ENCODE measurements at regions not wholly inside any gene's neighbourhood (a gene's known extent, or its start where the extent isn't known, plus 50 kb on each side); places are given as distances from the start of the nearest gene placed in this dataset.

- TF ChIP-seq TCF7 (IDR thresholded peaks at IDR 0.05; ENCODE audit: borderline replicate concordance) (no peak), EED (IDR thresholded peaks at IDR 0.05; ENCODE audit: low read depth) (no peak), SMAD1 (IDR thresholded peaks at IDR 0.05; ENCODE audit: low read depth, partially characterized antibody) (no peak)
Observed at GRCh38 chr9:90022474-90022873, 417.7 kb downstream of the GADD45G start (continued).

DNA sequence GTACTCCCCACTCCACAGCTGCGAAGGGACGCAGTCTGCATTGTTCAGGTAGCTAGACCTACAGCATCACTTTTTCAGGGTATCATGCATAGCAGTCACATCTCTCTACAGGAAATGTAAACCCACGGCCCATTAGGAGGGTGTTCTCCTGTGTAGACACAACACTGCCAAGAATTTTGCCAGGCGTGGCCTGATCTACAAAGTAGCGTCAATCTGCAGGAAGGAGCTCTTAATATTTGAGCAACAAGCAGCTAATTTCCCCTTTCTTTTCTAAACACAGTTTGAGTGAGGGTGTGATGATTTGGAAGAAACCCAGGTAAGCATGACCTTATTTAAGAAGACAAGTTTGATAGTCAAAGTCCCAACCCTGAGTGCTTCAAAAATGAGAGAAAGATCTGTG, 419.0 kb downstream of the GADD45G start:
- 63% methylated on average over 5 of the region's 5 CpGs for WGBS (ENCODE audit: insufficient coverage, insufficient replicate concordance, low lambda C conversion rate, missing lambda C conversion rate)
- Histone ChIP-seq H3K9me3 (replicated peaks; ENCODE audit: control insufficient read depth, insufficient read depth, low read length) (no peaks in the 10 kb centered on the region; the same call in 2 of the 3 replicates), H4K20me1 (ENCODE audit: control insufficient read depth, insufficient read depth) (no peaks in the 10 kb centered on the region; the same call in 1 of the 2 replicates), H3K4me3 (no peak overlapping the region), H3K4me2 (ENCODE audit: control insufficient read depth, insufficient read depth) (no peak overlapping the region), H3K9ac (ENCODE audit: control insufficient read depth, insufficient read depth, low read length) (no peak overlapping the region), H3K27me3 (replicated peaks in 1 of 2; ENCODE audit: control insufficient read depth in 2 of 2, insufficient read depth in 2 of 2, low read length in 1 of 2) (peaks cover 0 to 2% of the 10 kb centered on the region in 2 experiments; a peak in 1 of 4 replicates), H3K27ac (ENCODE audit: control insufficient read depth, insufficient read depth) (no peak overlapping the region), H2AFZ (ENCODE audit: control insufficient read depth, low read depth, low read length) (no peak overlapping the region), H3K36me3 (ENCODE audit: control insufficient read depth in 2 of 2, insufficient read depth in 2 of 2, low read length in 1 of 2) (no peaks in the 10 kb centered on the region), H3K79me2 (ENCODE audit: control insufficient read depth, insufficient read depth, low read length) (no peaks in the 10 kb centered on the region), H3K4me1 (ENCODE audit: control insufficient read depth, insufficient read depth, low read length) (peaks cover 12% of the 10 kb centered on the region)
- ATAC-seq (no peak), DNase-seq (ENCODE audit: low read depth, low spot score) (no peak), FAIRE-seq (no peak)
- no TSS peak for BruUV-seq (replicated peaks)
- CTCF ChIA-PET = interaction anchor here (1.3 to 1.4 kb wide), 2 partner anchors 12 to 426 kb away, joined by 3 to 5 read pairs; no protein-coding TSS in a partner anchor
- intact Hi-C loops (cut with micrococcal nuclease; ENCODE audit: unreplicated experiment) = no loop called here
- SMC1A ChIA-PET (ENCODE audit: uncharacterized antibody, unreplicated experiment) = interaction anchor here (0.7 to 0.9 kb wide), 2 partner anchors 12 to 14 kb away, joined by 3 to 4 read pairs; no protein-coding TSS in a partner anchor
- POLR2A ChIA-PET = no interaction called here
- no peak for TF ChIP-seq MYC (IDR thresholded peaks at IDR 0.05; ENCODE audit: insufficient read depth, insufficient read length, insufficient replicate concordance, low read length, severe bottlenecking)
- no peak for TF ChIP-seq NRF1 (conservative IDR thresholded peaks at IDR 0.05; ENCODE audit: low read depth, low read length)
- TF ChIP-seq, protein P1, sequence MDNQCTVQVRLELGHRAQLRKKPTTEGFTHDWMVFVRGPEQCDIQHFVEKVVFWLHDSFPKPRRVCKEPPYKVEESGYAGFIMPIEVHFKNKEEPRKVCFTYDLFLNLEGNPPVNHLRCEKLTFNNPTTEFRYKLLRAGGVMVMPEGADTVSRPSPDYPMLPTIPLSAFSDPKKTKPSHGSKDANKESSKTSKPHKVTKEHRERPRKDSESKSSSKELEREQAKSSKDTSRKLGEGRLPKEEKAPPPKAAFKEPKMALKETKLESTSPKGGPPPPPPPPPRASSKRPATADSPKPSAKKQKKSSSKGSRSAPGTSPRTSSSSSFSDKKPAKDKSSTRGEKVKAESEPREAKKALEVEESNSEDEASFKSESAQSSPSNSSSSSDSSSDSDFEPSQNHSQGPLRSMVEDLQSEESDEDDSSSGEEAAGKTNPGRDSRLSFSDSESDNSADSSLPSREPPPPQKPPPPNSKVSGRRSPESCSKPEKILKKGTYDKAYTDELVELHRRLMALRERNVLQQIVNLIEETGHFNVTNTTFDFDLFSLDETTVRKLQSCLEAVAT (IDR thresholded peaks at IDR 0.05) = no peak
- no peak for TF ChIP-seq RAD51 (IDR thresholded peaks at IDR 0.05)
- TF ChIP-seq, protein P2, sequence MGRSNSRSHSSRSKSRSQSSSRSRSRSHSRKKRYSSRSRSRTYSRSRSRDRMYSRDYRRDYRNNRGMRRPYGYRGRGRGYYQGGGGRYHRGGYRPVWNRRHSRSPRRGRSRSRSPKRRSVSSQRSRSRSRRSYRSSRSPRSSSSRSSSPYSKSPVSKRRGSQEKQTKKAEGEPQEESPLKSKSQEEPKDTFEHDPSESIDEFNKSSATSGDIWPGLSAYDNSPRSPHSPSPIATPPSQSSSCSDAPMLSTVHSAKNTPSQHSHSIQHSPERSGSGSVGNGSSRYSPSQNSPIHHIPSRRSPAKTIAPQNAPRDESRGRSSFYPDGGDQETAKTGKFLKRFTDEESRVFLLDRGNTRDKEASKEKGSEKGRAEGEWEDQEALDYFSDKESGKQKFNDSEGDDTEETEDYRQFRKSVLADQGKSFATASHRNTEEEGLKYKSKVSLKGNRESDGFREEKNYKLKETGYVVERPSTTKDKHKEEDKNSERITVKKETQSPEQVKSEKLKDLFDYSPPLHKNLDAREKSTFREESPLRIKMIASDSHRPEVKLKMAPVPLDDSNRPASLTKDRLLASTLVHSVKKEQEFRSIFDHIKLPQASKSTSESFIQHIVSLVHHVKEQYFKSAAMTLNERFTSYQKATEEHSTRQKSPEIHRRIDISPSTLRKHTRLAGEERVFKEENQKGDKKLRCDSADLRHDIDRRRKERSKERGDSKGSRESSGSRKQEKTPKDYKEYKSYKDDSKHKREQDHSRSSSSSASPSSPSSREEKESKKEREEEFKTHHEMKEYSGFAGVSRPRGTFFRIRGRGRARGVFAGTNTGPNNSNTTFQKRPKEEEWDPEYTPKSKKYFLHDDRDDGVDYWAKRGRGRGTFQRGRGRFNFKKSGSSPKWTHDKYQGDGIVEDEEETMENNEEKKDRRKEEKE (IDR thresholded peaks at IDR 0.05) = no peak
- TF ChIP-seq FOXK2 (IDR thresholded peaks at IDR 0.05) = no peak
- no peak for TF ChIP-seq PAX5 (IDR thresholded peaks at IDR 0.05; ENCODE audit: borderline replicate concordance, low read depth, low read length)
- TF ChIP-seq HCFC1 (IDR thresholded peaks at IDR 0.05; ENCODE audit: low read length) = no peak
- TF ChIP-seq, protein P3, sequence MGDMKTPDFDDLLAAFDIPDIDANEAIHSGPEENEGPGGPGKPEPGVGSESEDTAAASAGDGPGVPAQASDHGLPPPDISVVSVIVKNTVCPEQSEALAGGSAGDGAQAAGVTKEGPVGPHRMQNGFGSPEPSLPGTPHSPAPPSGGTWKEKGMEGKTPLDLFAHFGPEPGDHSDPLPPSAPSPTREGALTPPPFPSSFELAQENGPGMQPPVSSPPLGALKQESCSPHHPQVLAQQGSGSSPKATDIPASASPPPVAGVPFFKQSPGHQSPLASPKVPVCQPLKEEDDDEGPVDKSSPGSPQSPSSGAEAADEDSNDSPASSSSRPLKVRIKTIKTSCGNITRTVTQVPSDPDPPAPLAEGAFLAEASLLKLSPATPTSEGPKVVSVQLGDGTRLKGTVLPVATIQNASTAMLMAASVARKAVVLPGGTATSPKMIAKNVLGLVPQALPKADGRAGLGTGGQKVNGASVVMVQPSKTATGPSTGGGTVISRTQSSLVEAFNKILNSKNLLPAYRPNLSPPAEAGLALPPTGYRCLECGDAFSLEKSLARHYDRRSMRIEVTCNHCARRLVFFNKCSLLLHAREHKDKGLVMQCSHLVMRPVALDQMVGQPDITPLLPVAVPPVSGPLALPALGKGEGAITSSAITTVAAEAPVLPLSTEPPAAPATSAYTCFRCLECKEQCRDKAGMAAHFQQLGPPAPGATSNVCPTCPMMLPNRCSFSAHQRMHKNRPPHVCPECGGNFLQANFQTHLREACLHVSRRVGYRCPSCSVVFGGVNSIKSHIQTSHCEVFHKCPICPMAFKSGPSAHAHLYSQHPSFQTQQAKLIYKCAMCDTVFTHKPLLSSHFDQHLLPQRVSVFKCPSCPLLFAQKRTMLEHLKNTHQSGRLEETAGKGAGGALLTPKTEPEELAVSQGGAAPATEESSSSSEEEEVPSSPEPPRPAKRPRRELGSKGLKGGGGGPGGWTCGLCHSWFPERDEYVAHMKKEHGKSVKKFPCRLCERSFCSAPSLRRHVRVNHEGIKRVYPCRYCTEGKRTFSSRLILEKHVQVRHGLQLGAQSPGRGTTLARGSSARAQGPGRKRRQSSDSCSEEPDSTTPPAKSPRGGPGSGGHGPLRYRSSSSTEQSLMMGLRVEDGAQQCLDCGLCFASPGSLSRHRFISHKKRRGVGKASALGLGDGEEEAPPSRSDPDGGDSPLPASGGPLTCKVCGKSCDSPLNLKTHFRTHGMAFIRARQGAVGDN (IDR thresholded peaks at IDR 0.05) = no peak
- TF ChIP-seq CREM (IDR thresholded peaks at IDR 0.05; ENCODE audit: low read depth) = no peak
- no peak for TF ChIP-seq SREBF1 (IDR thresholded peaks at IDR 0.05; ENCODE audit: low read length)
- no peak for TF ChIP-seq STAT1 (conservative IDR thresholded peaks at IDR 0.05)
- TF ChIP-seq NR2C1 (IDR thresholded peaks at IDR 0.05) = no peak
- RAD21 ChIA-PET (ENCODE audit: unreplicated experiment) = no interaction called here
- in situ Hi-C loops (cut with MboI) = no loop called here
